SK-N-SH treated with all-trans-retinoic acid at 6 μM for 48 hours (cell line): ENCODE measurements at regions not wholly inside any gene's neighbourhood (a gene's known extent, or its start where the extent isn't known, plus 50 kb on each side); places are given as distances from the start of the nearest gene placed in this dataset.

Experiments
- BACH2 ChIP-seq: fragments of 250-450 bp; sonication (Bioruptor Pico); IDR thresholded peaks from 2 replicates; pipeline ENCODE4 v1.9.0; 2021; ENCODE audit warnings: mild to moderate bottlenecking, borderline replicate concordance
- ESRRG ChIP-seq: fragments of 250-450 bp; sonication (Bioruptor Pico); IDR thresholded peaks from 2 replicates; pipeline ENCODE4 v1.6.1; 2021; ENCODE audit warnings: mild to moderate bottlenecking
- TCF4 ChIP-seq: fragments of 250-450 bp; sonication (Bioruptor Pico); IDR thresholded peaks from 2 replicates; pipeline ENCODE4 v1.8.0; 2021; ENCODE audit warnings: mild to moderate bottlenecking, moderate library complexity, borderline replicate concordance
- ZFP3 ChIP-seq: fragments of 250-450 bp; sonication (Bioruptor Pico); IDR thresholded peaks from 2 replicates; pipeline ENCODE4 v1.5.0; 2020; ENCODE audit warnings: mild to moderate bottlenecking, moderate library complexity
- ZNF8 ChIP-seq: fragments of 450-650 bp; formaldehyde crosslinking; IDR thresholded peaks from 2 replicates; pipeline ENCODE4 v1.5.0; 2020; ENCODE audit warnings: mild to moderate bottlenecking, moderate library complexity

GRCh38 chr3:124143047-124143446 lies 151.1 kb upstream of the ROPN1 start:
- no peak for TF ChIP-seq ESRRG
- no peak for TF ChIP-seq BACH2 (CRISPR knock-in tag)
- no peak for TF ChIP-seq ZFP3 (CRISPR knock-in tag)
- no peak for TF ChIP-seq TCF4
- no peak for TF ChIP-seq ZNF8 (CRISPR knock-in tag)
